ENCODE measurements at regions not wholly inside any gene's neighbourhood (a gene's known extent, or its start where the extent isn't known, plus 50 kb on each side); places are given as distances from the start of the nearest gene placed in this dataset.

GRCh38 chr11:27287205-27287604, 75.8 kb downstream of the CCDC34 start:
- no peak for TF ChIP-seq JUND (IDR thresholded peaks at IDR 0.05; ENCODE audit: low read depth)
- no peak for DNase-seq (ENCODE audit: low read depth in 1 of 2, low spot score in 1 of 2)
- in situ Hi-C loops (cut with HindIII; ENCODE audit: low pct_unique_long_range_greater_than_20kb, low sequenced_read_pairs) = no loop called here

- TF ChIP-seq JUND (IDR thresholded peaks at IDR 0.05; ENCODE audit: low read depth) = no peak
- in situ Hi-C loops (cut with HindIII; ENCODE audit: low pct_unique_long_range_greater_than_20kb, low sequenced_read_pairs) = no loop called here
- DNase-seq (ENCODE audit: low read depth in 1 of 2, low spot score in 1 of 2) = no peak
Observed at GRCh38 chr11:27285761-27286160, 77.3 kb downstream of the CCDC34 start.

- no peak for TF ChIP-seq JUND (IDR thresholded peaks at IDR 0.05; ENCODE audit: low read depth)
- in situ Hi-C loops (cut with HindIII; ENCODE audit: low pct_unique_long_range_greater_than_20kb, low sequenced_read_pairs) = no loop called here
- DNase-seq (ENCODE audit: low read depth in 1 of 2, low spot score in 1 of 2) = no peak
Observed at GRCh38 chr11:27282806-27283205, 80.2 kb downstream of the CCDC34 start.

GRCh38 chr11:27281740-27282590, 81.0 kb downstream of the CCDC34 start:
- in situ Hi-C loops (cut with HindIII; ENCODE audit: low pct_unique_long_range_greater_than_20kb, low sequenced_read_pairs) = no loop called here
- no peak for TF ChIP-seq JUND (IDR thresholded peaks at IDR 0.05; ENCODE audit: low read depth)
- no peak for DNase-seq (ENCODE audit: low read depth in 1 of 2, low spot score in 1 of 2)

- no peak for DNase-seq (ENCODE audit: low read depth in 1 of 2, low spot score in 1 of 2)
- no peak for TF ChIP-seq JUND (IDR thresholded peaks at IDR 0.05; ENCODE audit: low read depth)
- in situ Hi-C loops (cut with HindIII; ENCODE audit: low pct_unique_long_range_greater_than_20kb, low sequenced_read_pairs) = no loop called here
Observed at GRCh38 chr11:27281276-27281675, 81.7 kb downstream of the CCDC34 start.

- TF ChIP-seq JUND (IDR thresholded peaks at IDR 0.05; ENCODE audit: low read depth) = no peak
- in situ Hi-C loops (cut with HindIII; ENCODE audit: low pct_unique_long_range_greater_than_20kb, low sequenced_read_pairs) = no loop called here
- DNase-seq (ENCODE audit: low read depth in 1 of 2, low spot score in 1 of 2) = no peak
Observed at GRCh38 chr11:27280140-27280539, 82.9 kb downstream of the CCDC34 start.

- no peak for DNase-seq (ENCODE audit: low read depth in 1 of 2, low spot score in 1 of 2)
- no peak for TF ChIP-seq JUND (IDR thresholded peaks at IDR 0.05; ENCODE audit: low read depth)
- in situ Hi-C loops (cut with HindIII; ENCODE audit: low pct_unique_long_range_greater_than_20kb, low sequenced_read_pairs) = no loop called here
Observed at GRCh38 chr11:27279460-27279859, 83.6 kb downstream of the CCDC34 start.

GRCh38 chr11:27277843-27278242, 85.2 kb downstream of the CCDC34 start:
- no peak for DNase-seq (ENCODE audit: low read depth in 1 of 2, low spot score in 1 of 2)

GRCh38 chr11:27276141-27276540, 86.9 kb downstream of the CCDC34 start:
- in situ Hi-C loops (cut with HindIII; ENCODE audit: low pct_unique_long_range_greater_than_20kb, low sequenced_read_pairs) = no loop called here
- TF ChIP-seq JUND (IDR thresholded peaks at IDR 0.05; ENCODE audit: low read depth) = no peak
- DNase-seq (ENCODE audit: low read depth in 1 of 2, low spot score in 1 of 2) = no peak

More at GRCh38 chr11:27277843-27278242, 85.2 kb downstream of the CCDC34 start:
- in situ Hi-C loops (cut with HindIII; ENCODE audit: low pct_unique_long_range_greater_than_20kb, low sequenced_read_pairs) = no loop called here
- no peak for TF ChIP-seq JUND (IDR thresholded peaks at IDR 0.05; ENCODE audit: low read depth)

GRCh38 chr11:27274854-27275395, 88.1 kb downstream of the CCDC34 start:
- DNase-seq (ENCODE audit: low read depth in 1 of 2, low spot score in 1 of 2) = no peak
- TF ChIP-seq JUND (IDR thresholded peaks at IDR 0.05; ENCODE audit: low read depth) = no peak
- in situ Hi-C loops (cut with HindIII; ENCODE audit: low pct_unique_long_range_greater_than_20kb, low sequenced_read_pairs) = no loop called here

- no peak for DNase-seq (ENCODE audit: low read depth in 1 of 2, low spot score in 1 of 2)
- in situ Hi-C loops (cut with HindIII; ENCODE audit: low pct_unique_long_range_greater_than_20kb, low sequenced_read_pairs) = no loop called here
- TF ChIP-seq JUND (IDR thresholded peaks at IDR 0.05; ENCODE audit: low read depth) = no peak
Observed at GRCh38 chr11:27266125-27266524, 96.9 kb downstream of the CCDC34 start.

GRCh38 chr11:27263986-27264385, 99.0 kb downstream of the CCDC34 start:
- TF ChIP-seq JUND (IDR thresholded peaks at IDR 0.05; ENCODE audit: low read depth) = no peak
- no peak for DNase-seq (ENCODE audit: low read depth in 1 of 2, low spot score in 1 of 2)
- in situ Hi-C loops (cut with HindIII; ENCODE audit: low pct_unique_long_range_greater_than_20kb, low sequenced_read_pairs) = no loop called here

GRCh38 chr11:27263046-27263445, 100.0 kb downstream of the CCDC34 start:
- DNase-seq (ENCODE audit: low read depth in 1 of 2, low spot score in 1 of 2) = no peak
- in situ Hi-C loops (cut with HindIII; ENCODE audit: low pct_unique_long_range_greater_than_20kb, low sequenced_read_pairs) = no loop called here
- TF ChIP-seq JUND (IDR thresholded peaks at IDR 0.05; ENCODE audit: low read depth) = no peak
